Fibroblast of villous mesenchyme (primary cell): ENCODE measurements at regions not wholly inside any gene's neighbourhood (a gene's known extent, or its start where the extent isn't known, plus 50 kb on each side); places are given as distances from the start of the nearest gene placed in this dataset.

Source experiments
- DNase-seq: peaks from one replicate; pipeline ENCODE4 v3.0.0-alpha.2; 2010; ENCODE audit warnings: low read depth
- H3K4me3 ChIP-seq: 2 replicates; pipeline ENCODE4 v1.5.1; 2011; ENCODE audit warnings: low read depth, mild to moderate bottlenecking, low read length
- CTCF ChIP-seq: IDR thresholded peaks from 2 replicates; pipeline ENCODE4 v1.5.1; 2012; ENCODE audit warnings: low read depth, mild to moderate bottlenecking, low read length; ENCODE audit not compliant: insufficient read depth

- DNase-seq = no peak
- no peak overlapping the region for H3K4me3 ChIP-seq
- TF ChIP-seq CTCF = no peak
Observed at GRCh38 chr2:107383691-107384090, 443.0 kb upstream of the RGPD4 start.

- no peak for TF ChIP-seq CTCF
- no peak overlapping the region for H3K4me3 ChIP-seq
- DNase-seq = no peak
Observed at GRCh38 chr2:107384422-107384821, 442.3 kb upstream of the RGPD4 start.

GRCh38 chr2:107385921-107386320 is 440.8 kb upstream of the RGPD4 start:
- no peak for TF ChIP-seq CTCF
- H3K4me3 ChIP-seq = no peak overlapping the region
- DNase-seq = no peak

- no peak overlapping the region for H3K4me3 ChIP-seq
- TF ChIP-seq CTCF = no peak
- DNase-seq = no peak
Observed at GRCh38 chr2:107392241-107392704, 434.4 kb upstream of the RGPD4 start.

- DNase-seq = no peak
- no peak overlapping the region for H3K4me3 ChIP-seq
- no peak for TF ChIP-seq CTCF
Observed at GRCh38 chr2:107393516-107393915, 433.2 kb upstream of the RGPD4 start.

- TF ChIP-seq CTCF = no peak
- H3K4me3 ChIP-seq = no peak overlapping the region
- no peak for DNase-seq
Observed at GRCh38 chr2:107398683-107399082, 428.0 kb upstream of the RGPD4 start.

- no peak for DNase-seq
- TF ChIP-seq CTCF = no peak
- H3K4me3 ChIP-seq = no peak overlapping the region
Observed at GRCh38 chr2:107402330-107402729, 424.4 kb upstream of the RGPD4 start.
